SK-N-MC (cell line): ENCODE measurements at regions not wholly inside any gene's neighbourhood (a gene's known extent, or its start where the extent isn't known, plus 50 kb on each side); places are given as distances from the start of the nearest gene placed in this dataset.

Experiments used
- EZH2 ChIP-seq: fragments of 200-600 bp; sonication (generic); IDR thresholded peaks from one replicate; pipeline ENCODE4 v1.6.1; 2017; ENCODE audit warnings: antibody characterized with exemption
- POLR2AphosphoS5 ChIP-seq: IDR thresholded peaks from 2 replicates; pipeline ENCODE4 v1.6.1; 2012; ENCODE audit warnings: mild to moderate bottlenecking, low read depth, low read length, borderline replicate concordance

GRCh38 chr18:40431071-40431985, 1523.7 kb upstream of the PIK3C3 start:
- TF ChIP-seq POLR2AphosphoS5 (no peak), EZH2 (no peak)
